Uterus (tissue), 2 donors: ENCODE measurements at regions not wholly inside any gene's neighbourhood (a gene's known extent, or its start where the extent isn't known, plus 50 kb on each side); places are given as distances from the start of the nearest gene placed in this dataset.

ENCODE experiments used
- POLR2A ChIP-seq, 2 donors: fragments of 450-650 bp; IDR thresholded peaks; one replicate each; pipeline ENCODE4 v1.6.1; 2016; ENCODE audit warnings: antibody characterized with exemption in 2 of 2, mild to moderate bottlenecking in 1 of 2, moderate library complexity in 1 of 2
- TF ChIP-seq, protein P1 (sequence below), 4 experiments: fragments of 200-600 bp in 2 of 4; fragments of 450-650 bp in 2 of 4; sonication (generic) in 2 of 4; IDR thresholded peaks; one replicate each; pipeline ENCODE4 v1.5.1; 2016 to 2019; ENCODE audit warnings: antibody characterized with exemption in 4 of 4, mild to moderate bottlenecking in 2 of 4, moderate library complexity in 1 of 4

- TF ChIP-seq, protein P1, sequence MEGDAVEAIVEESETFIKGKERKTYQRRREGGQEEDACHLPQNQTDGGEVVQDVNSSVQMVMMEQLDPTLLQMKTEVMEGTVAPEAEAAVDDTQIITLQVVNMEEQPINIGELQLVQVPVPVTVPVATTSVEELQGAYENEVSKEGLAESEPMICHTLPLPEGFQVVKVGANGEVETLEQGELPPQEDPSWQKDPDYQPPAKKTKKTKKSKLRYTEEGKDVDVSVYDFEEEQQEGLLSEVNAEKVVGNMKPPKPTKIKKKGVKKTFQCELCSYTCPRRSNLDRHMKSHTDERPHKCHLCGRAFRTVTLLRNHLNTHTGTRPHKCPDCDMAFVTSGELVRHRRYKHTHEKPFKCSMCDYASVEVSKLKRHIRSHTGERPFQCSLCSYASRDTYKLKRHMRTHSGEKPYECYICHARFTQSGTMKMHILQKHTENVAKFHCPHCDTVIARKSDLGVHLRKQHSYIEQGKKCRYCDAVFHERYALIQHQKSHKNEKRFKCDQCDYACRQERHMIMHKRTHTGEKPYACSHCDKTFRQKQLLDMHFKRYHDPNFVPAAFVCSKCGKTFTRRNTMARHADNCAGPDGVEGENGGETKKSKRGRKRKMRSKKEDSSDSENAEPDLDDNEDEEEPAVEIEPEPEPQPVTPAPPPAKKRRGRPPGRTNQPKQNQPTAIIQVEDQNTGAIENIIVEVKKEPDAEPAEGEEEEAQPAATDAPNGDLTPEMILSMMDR (IDR thresholded peaks at IDR 0.05): no peak
- TF ChIP-seq POLR2A (IDR thresholded peaks at IDR 0.05): no peak
Observed at GRCh38 chr5:163248333-163248732, 189.1 kb upstream of the CCNG1 start.
